AG09309 (cell line): ENCODE measurements at regions not wholly inside any gene's neighbourhood (a gene's known extent, or its start where the extent isn't known, plus 50 kb on each side); places are given as distances from the start of the nearest gene placed in this dataset.

Experiments
- DNase-seq: peaks from one replicate; pipeline ENCODE4 v3.0.0-alpha.2; 2010; ENCODE audit warnings: low read depth
- H3K4me3 ChIP-seq: 2 replicates; pipeline ENCODE4 v1.5.1; 2011; ENCODE audit warnings: mild to moderate bottlenecking, low read depth, low read length, moderate library complexity; ENCODE audit not compliant: control insufficient read depth
- TF ChIP-seq, protein P1 (sequence below): IDR thresholded peaks from 2 replicates; pipeline ENCODE4 v1.5.1; 2011; ENCODE audit warnings: mild to moderate bottlenecking, low read depth, low read length, inconsistent platforms; ENCODE audit not compliant: insufficient read depth, control insufficient read depth; ENCODE audit errors: missing control alignments

DNA sequence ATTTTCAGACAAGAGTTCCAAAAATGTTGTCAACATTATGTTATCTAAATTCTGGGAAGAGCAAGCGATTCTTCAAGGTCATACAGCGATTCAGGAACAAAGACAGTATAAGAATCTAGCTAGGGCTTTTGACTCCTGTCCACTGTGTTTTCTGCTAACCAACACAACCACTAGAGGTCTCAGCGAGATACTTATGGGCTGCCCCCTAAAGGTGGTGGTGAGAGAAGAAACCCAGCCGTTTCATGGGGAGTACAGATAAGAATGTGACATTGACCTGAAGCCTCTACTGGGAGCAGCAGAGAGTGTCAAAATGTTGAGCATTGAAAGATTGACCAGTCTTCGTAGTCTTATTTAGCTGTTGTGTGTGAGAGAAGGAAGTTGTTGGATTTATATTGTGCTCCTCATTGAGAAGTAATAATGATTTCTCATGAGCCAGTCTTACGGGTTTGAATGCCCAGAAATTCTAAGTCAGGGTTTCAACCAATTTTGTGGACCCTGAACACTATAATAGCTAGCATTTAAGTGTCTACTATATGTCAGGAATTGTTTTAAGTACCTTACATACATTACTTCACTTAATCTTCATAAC lies 168.3 kb downstream of the SPRY1 start:
- TF ChIP-seq, protein P1, sequence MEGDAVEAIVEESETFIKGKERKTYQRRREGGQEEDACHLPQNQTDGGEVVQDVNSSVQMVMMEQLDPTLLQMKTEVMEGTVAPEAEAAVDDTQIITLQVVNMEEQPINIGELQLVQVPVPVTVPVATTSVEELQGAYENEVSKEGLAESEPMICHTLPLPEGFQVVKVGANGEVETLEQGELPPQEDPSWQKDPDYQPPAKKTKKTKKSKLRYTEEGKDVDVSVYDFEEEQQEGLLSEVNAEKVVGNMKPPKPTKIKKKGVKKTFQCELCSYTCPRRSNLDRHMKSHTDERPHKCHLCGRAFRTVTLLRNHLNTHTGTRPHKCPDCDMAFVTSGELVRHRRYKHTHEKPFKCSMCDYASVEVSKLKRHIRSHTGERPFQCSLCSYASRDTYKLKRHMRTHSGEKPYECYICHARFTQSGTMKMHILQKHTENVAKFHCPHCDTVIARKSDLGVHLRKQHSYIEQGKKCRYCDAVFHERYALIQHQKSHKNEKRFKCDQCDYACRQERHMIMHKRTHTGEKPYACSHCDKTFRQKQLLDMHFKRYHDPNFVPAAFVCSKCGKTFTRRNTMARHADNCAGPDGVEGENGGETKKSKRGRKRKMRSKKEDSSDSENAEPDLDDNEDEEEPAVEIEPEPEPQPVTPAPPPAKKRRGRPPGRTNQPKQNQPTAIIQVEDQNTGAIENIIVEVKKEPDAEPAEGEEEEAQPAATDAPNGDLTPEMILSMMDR = peak; percentile 92
- DNase-seq = peak; percentile 24
- no peak overlapping the region for H3K4me3 ChIP-seq

DNA sequence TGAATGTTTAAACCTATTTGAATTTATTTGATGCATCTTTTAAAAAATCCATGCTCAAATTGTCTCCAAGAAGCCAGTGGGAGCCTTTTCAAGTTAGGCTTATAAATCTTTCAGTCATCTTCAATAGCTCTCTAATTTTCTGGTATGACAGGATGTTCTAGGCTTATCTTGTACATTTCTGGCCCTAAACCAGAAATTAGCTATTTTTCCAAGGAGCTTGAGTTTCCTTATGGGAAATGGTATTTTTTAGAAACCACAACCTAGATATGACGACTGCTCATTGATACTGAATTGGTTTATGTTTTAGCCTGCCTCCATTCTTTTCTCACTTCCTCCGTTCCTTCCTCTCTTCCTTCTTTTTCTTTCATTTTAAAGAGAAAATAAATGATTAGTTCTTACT lies 172.3 kb downstream of the SPRY1 start:
- DNase-seq = no peak
- TF ChIP-seq, protein P1 = no peak
- H3K4me3 ChIP-seq = no peak overlapping the region

DNA sequence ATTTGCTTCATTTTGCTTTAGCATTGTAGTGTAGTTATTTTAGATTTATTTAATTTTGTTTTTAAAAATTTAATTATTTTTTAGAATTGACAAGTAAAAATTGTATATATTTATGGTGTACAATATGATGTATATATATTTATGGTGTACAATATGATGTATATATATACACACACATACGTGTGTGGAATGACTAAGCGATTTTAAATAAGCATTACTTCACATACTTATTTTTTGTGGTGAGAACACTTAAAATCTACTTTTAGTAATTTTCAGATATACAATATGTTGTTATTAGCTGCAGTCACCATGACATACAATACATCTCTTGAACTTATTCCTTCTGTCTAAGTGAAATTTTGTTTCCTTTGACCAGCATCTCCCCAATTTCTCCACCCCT lies 172.9 kb downstream of the SPRY1 start:
- TF ChIP-seq, protein P1 = no peak
- no peak for DNase-seq
- no peak overlapping the region for H3K4me3 ChIP-seq

DNA sequence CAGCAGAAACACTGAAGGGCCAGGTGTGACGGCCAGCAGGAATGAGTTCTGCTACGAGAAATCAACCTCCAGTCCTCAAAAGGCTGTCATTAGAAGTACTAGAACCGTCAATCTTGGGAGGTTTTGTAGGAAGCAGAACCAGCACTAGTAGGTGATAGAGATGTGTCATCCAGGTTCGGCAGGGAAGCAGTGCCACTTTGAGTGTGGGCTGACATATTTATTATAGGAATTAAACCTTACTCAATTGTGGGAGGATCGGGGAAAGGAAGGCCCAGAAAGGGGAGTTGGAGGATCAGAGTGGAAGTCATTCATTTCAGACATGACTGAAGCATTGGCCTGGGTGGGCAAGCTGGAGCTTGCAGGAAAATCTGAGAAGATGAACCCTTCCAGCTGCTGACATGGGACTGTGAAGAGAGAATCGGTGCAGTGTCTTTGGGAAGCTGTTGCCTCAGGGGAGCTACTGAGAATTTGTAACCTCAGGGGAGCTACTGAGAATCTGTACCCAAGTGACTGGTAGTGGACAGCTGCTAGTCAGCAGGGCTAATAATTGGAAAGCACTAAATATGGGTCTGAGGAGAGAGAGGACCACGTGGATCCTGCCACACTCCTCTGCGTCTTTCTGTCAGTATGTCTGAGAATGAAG lies 177.4 kb downstream of the SPRY1 start:
- TF ChIP-seq, protein P1 = no peak
- no peak for DNase-seq

DNA sequence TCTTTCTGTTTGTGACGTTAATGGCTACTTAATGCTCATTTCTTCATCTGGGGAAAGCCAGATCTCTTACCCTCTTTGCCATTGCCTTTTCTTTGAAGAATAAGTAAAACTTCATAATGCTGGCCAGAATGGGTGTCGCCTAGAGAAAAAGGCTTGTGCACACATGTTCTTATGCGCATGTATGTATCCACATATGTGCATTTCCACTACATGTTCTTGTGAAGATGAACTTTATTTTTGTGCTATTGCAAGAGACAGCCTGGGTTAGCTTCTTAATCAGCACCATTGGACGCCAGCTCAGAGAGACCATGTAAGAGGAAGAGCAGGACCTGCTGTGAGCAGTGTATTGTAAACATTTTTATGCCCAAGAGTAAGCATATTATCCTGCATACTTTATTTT lies 178.7 kb downstream of the SPRY1 start:
- TF ChIP-seq, protein P1 = no peak
- DNase-seq = no peak
- no peak overlapping the region for H3K4me3 ChIP-seq

More for the DNA sequence above, 177.4 kb downstream of the SPRY1 start:
- H3K4me3 ChIP-seq = no peak overlapping the region

DNA sequence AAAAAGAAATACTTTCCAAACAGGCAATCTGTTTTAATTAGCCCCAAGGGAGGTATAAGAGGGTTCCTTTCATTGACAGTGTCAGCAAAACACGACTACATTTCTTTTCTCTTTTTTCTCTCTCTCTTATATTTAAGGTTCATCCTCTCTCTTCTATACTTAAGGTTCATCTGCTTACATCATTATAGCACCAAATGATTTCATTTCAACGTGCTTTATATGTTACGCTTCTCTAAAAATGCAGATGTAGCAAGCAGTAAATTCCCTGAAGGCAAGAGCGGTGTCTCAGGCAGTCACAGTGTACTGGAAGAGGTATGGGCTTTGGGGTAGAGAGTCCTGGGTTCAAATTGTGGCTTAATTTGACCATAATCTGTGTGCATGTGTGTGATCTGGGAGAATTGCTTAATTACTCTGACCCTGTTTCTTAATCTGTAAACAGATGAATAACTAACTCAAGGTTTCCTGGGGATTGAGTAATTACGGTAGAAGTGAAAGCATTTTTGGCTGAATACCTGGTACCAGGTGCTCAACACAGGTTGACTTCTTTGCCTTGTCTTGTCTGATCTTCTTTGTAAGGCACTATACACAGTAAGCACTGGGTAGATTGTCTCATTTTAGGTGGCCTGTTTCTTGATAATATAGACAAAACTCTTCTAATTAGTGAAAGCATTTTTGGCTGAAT lies 180.8 kb downstream of the SPRY1 start:
- TF ChIP-seq, protein P1 = no peak
- H3K4me3 ChIP-seq = no peak overlapping the region
- no peak for DNase-seq
